ENCODE measurements at regions not wholly inside any gene's neighbourhood (a gene's known extent, or its start where the extent isn't known, plus 50 kb on each side); places are given as distances from the start of the nearest gene placed in this dataset.

- no peak for DNase-seq (ENCODE audit: missing footprints)
- no peak for ATAC-seq
- intact Hi-C loops (cut with DNase I): no loop called here
Measured at GRCh38 chr17:79396696-79397095, 214.2 kb downstream of the RBFOX3 start.

- intact Hi-C loops (cut with DNase I): no loop called here
- ATAC-seq: no peak
- DNase-seq (ENCODE audit: missing footprints): no peak
Measured at GRCh38 chr17:79395545-79395944, 215.3 kb downstream of the RBFOX3 start.

DNA sequence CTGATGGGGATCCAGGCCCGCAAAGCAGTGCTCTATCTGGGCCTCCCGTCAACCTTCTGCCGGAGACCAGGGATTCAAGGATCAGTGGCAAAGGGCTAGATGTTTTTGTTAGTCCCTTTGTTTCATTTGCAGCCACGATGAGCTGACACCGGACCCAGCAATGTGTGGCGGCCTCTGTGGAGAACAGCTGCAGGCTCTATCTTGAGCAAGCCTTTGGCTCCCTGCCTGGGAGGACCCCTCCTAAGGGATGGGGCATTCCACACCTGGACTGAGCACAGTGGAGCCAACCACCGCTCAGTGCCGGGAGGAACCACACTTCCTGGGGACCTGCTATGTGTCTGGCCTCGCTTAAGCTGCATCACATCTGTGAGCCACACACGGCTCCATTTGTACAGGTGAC, 215.8 kb downstream of the RBFOX3 start:
- DNase-seq (ENCODE audit: missing footprints): no peak
- intact Hi-C loops (cut with DNase I): no loop called here
- ATAC-seq: no peak

DNA sequence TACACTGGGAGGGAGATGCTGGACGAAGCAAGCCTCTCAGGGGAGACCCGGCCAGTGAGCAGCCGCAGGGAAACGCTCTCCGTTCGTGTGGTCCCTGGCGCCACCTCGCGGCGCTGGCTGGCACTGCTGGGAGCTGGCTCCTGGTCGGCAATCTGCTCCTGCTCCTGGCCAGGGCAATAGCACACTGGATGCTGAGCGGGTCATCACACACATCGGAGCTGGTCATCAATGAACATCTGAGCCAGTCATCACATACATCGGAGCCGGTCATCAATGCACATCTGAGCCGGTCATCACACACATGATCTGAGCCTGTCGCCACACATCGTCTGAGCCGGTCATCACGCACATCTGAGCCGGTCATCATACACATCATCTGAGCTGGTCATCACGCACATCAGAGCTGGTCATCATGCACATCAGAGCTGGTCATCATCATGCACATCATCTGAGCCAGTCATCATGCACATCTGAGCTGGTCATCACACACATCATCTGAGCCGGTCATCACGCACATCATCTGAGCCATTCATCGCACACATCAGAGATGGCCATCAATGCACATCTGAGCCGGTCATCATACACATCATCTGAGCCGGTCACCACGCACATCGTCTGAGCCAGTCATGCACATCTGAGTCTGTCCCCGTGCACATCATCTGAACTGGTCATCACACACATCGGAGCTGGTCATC, 217.3 kb downstream of the RBFOX3 start:
- peak; percentile 86 for ATAC-seq

GRCh38 chr17:79392598-79392997, 218.3 kb downstream of the RBFOX3 start:
- ATAC-seq: no peak
- DNase-seq (ENCODE audit: missing footprints): no peak
- intact Hi-C loops (cut with DNase I): loop anchor here (5.0 kb wide), 1 partner anchor 370 kb away; the partner anchor contains the start of gene C1QTNF1

More for the DNA sequence above, 217.3 kb downstream of the RBFOX3 start:
- intact Hi-C loops (cut with DNase I): loop anchor here (5.0 kb wide), 1 partner anchor 371 kb away; the partner anchor contains the start of gene C1QTNF1
- peak; percentile 89 for DNase-seq (ENCODE audit: missing footprints)

- intact Hi-C loops (cut with DNase I): loop anchor here (1.0 to 5.0 kb wide), 2 partner anchors 304 to 369 kb away; partner anchors contain the start of gene C1QTNF1
- DNase-seq (ENCODE audit: missing footprints): peak; percentile 76
- peak; percentile 58 for ATAC-seq
Measured at GRCh38 chr17:79391376-79392233, 219.2 kb downstream of the RBFOX3 start.

DNA sequence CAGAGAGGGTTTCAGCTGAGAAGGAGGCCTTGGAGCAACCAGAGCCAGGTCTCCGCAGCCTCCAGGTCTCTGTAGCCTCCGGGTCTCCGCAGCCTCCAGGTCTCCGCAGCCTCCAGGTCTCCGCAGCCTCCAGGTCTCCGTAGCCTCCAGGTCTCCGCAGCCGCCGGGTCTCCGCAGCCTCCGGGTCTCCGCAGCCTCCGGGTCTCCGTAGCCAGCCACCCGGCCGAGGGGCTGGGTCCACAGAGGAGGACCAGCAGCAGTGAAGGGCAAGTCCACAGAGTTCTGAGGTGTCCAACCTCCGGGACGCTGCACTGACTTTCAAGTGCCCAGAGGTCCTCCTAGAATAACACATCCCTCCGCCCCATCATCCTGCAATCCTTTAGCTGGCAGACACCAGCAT, 221.0 kb downstream of the RBFOX3 start:
- DNase-seq (ENCODE audit: missing footprints) (no peak), ATAC-seq (no peak)
- intact Hi-C loops (cut with DNase I): loop anchor here (5.0 kb wide), 1 partner anchor 368 kb away; the partner anchor contains the start of gene C1QTNF1

GRCh38 chr17:79388556-79389295, 222.1 kb downstream of the RBFOX3 start:
- intact Hi-C loops (cut with DNase I): loop anchor here (1.0 kb wide), 1 partner anchor 200 kb away; no protein-coding TSS in a partner anchor
- peak; percentile 60 for ATAC-seq
- DNase-seq (ENCODE audit: missing footprints): no peak

DNA sequence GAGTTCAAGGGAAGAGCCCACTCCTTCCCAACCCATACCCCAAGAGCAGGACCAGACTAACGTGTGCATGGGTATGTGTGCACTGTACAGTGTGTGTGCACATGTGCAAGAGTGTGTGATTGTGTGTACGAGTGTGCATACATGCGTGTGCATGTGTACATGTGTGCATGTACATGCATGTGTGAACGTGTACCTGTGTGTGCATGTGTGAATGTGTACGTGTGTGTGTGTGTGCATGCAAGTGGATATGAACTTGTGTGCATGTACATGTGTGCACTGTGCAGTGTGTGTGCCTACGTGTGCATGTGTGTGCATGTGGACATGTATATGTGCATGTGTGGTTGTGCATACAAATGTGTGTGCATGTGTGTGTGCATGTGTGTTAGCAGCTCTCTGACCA, 223.1 kb downstream of the RBFOX3 start:
- ATAC-seq (no peak), DNase-seq (ENCODE audit: missing footprints) (no peak)
- intact Hi-C loops (cut with DNase I): loop anchor here (1.0 kb wide), 1 partner anchor 199 kb away; no protein-coding TSS in a partner anchor

GRCh38 chr17:79385962-79386563, 224.8 kb downstream of the RBFOX3 start:
- ATAC-seq: no peak
- intact Hi-C loops (cut with DNase I): no loop called here

DNA sequence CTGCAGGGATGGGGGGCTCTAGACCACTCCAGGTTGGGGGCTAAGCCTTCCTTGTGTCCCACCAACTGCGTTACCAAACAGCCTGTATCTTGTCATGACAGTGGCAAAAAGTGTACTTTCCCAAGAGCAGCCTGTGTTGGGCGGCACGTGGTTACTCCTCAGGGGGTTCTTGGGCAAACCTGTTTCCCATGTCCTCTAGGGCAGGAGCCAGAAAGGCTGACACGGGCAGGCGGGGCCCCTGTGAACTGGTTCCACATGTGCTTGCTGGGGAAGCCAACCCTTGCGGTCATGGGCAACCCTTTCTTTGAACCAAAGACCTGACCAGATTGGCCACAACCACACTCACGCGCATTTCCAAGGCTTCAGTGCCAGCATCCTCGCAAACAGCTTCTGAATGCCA, 228.5 kb downstream of the RBFOX3 start:
- ATAC-seq: no peak
- no peak for DNase-seq (ENCODE audit: missing footprints)
- intact Hi-C loops (cut with DNase I): no loop called here

More at GRCh38 chr17:79385962-79386563, 224.8 kb downstream of the RBFOX3 start:
- DNase-seq (ENCODE audit: missing footprints): no peak

DNA sequence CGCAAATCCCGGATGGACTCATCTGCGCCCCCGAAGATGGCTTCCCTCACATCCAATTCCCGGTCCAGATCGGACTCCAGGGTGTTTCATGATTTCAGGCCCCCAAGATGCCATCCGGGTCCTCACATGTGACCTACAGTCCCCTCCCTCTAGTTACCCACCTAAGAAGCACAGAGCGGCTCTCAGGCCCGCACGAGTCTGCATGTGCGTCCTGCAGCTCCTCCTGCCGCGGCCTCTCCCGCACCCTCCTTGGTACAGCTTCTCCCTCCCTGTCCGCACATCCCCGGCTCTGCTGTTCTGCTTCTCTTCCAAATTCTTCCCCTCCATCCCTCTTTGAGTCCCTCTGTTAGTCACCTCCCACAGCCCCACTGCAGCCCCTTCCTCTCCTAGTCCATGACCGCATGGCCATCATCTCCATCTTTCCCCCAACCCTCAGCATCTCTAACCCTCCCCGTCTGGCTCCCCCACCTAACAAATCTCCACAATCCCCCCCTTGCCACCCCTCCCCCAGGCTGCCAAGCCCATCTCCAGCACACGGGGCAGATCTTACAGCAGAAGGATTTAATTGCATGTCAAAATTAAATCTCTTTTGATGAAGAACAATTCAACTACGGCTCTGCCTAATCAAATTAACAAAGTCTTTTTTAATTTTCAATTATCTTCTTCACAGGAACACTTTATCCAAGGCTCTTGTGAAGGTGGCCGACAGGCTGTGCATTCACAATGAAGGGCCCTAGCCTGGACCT, 231.0 kb downstream of the RBFOX3 start:
- intact Hi-C loops (cut with DNase I): no loop called here
- no peak for ATAC-seq
- DNase-seq (ENCODE audit: missing footprints): no peak

DNA sequence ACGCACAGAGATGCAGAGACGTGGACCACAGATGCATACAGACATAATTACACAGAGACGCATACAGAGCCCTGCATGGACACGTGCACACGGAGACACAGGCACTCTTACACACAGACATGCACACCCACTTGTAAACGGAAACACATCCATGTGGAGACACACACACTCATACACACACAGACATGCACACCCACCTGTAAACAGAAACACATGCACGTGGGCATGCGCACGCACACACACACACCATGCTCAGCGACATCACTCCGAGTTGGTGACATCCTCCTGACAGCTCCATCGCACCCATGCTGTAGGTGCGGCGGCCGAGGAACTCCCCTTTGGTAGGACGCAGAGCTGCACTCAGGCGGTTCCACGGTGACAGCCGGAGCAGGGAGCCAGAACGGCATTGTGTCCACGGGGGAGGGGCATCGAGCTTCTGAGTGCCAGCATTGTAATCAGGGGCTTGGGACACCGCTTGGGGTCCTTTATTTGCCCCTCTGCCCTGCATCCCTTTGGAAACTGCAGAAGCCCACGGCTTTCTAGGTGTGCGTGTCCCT, 233.5 kb downstream of the RBFOX3 start:
- intact Hi-C loops (cut with DNase I): no loop called here
- DNase-seq (ENCODE audit: missing footprints) (no peak), ATAC-seq (no peak)

GRCh38 chr17:79374807-79375206, 236.0 kb downstream of the RBFOX3 start:
- intact Hi-C loops (cut with DNase I): no loop called here
- DNase-seq (ENCODE audit: missing footprints) (no peak), ATAC-seq (no peak)

DNA sequence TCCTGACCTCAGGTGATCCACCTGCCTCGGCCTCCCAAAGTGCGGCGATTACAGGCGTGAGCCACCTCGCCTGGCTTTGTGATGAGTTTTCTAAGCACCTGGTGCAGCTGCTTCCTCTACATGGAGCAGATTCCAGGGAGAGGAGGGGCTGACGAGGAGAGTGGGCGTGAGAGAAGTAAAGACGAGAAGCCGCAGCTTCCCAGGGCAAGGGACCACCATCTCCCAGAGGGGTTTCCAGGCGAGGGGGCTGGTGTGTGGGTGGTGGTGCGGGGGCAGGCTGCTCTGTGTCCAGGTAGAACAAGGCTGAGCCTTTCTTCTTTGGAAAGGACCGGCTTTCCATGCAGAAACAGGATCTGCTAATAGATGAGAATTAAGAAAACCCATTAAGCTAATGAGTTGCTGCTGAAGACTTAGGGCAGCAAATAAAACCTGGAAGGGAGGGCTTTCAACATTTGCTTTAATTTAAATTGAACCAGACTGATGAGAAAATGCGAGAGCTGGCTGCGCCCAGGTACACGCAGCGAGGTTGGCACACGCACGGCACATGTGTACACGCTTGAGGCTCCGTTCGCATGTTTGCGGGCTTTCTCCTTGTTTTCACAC, 236.7 kb downstream of the RBFOX3 start:
- ATAC-seq (no peak), DNase-seq (ENCODE audit: missing footprints) (no peak)
- intact Hi-C loops (cut with DNase I): no loop called here

- intact Hi-C loops (cut with DNase I): no loop called here
- no peak for DNase-seq (ENCODE audit: missing footprints)
- ATAC-seq: no peak
Measured at GRCh38 chr17:79372470-79373238, 238.2 kb downstream of the RBFOX3 start.

GRCh38 chr17:79371984-79372383, 238.9 kb downstream of the RBFOX3 start:
- ATAC-seq (no peak), DNase-seq (ENCODE audit: missing footprints) (no peak)
- intact Hi-C loops (cut with DNase I): no loop called here
